Activated CD4-positive, CD25-positive, alpha-beta regulatory T cell (primary cell): ENCODE measurements at regions not wholly inside any gene's neighbourhood (a gene's known extent, or its start where the extent isn't known, plus 50 kb on each side); places are given as distances from the start of the nearest gene placed in this dataset.

Source experiments
- DNase-seq, 4 experiments: peaks; one replicate each; lab custom pipeline; 2025; lab: John Stamatoyannopoulos, UW

DNA sequence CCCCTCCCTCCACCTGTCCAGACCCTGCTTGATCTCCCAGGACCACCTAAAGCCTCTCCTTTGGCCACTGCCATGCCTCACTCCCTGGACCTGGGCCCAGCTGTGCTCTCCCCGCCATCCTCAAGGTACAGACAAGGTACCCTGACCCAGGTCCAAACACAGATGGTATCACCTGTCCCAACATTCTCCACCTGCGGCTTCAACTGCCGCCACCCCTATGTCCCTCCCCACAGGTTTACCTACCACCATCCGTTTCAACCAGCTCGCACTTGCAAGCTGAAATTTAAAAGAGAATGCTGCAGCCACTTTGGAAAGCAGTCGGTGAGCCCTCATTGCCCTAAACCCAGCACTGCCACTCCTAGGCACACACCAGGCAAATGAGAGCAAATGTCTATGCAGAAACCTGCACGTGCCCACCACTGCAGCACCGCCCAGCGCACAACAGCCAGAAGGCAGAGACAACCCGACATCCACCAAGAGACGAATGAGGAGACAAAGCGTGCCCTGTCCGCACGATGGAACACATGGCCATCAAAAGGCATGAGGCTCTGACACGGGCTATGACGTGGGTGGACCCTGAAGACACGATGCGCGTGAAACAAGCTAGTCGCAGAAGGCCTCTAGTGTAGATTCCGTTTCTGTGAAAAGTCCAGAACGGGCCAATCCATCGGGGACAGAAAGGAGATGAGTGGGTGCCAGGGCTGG lies 71.0 kb downstream of the RFLNA start:
- DNase-seq: no peak
